22Rv1 (cell line): ENCODE measurements at regions not wholly inside any gene's neighbourhood (a gene's known extent, or its start where the extent isn't known, plus 50 kb on each side); places are given as distances from the start of the nearest gene placed in this dataset.

Experiments used
- H3K27ac ChIP-seq: fragments of 450-650 bp; 2 replicates; pipeline ENCODE4 v1.5.1; 2017
- ZFX ChIP-seq: fragments of 450-650 bp; IDR thresholded peaks from 2 replicates; pipeline ENCODE4 v1.6.1; 2017; ENCODE audit warnings: antibody characterized with exemption, borderline replicate concordance
- TF ChIP-seq, protein P1 (sequence below): fragments of 450-650 bp; IDR thresholded peaks from 2 replicates; pipeline ENCODE4 v1.5.1; 2017; ENCODE audit warnings: mild to moderate bottlenecking

DNA sequence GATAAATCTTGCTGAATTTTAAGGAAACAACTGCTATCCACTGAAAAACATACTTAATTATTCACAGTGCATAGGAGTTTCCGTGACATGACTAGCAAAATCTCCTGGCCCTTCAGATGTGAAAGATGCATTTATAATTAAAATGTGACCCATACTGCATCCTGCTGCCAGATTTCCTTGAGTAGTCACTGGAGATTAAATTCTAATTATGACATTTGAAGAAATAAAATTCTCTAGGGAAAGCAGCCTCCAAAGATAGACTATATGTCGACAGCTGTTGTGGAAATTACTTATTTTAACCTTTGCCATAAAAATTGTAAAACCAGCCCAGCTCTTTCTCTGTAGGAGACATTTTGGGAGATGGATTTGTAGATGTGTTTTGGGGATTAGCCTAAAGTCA, 193.6 kb upstream of the SMC2 start:
- TF ChIP-seq, protein P1, sequence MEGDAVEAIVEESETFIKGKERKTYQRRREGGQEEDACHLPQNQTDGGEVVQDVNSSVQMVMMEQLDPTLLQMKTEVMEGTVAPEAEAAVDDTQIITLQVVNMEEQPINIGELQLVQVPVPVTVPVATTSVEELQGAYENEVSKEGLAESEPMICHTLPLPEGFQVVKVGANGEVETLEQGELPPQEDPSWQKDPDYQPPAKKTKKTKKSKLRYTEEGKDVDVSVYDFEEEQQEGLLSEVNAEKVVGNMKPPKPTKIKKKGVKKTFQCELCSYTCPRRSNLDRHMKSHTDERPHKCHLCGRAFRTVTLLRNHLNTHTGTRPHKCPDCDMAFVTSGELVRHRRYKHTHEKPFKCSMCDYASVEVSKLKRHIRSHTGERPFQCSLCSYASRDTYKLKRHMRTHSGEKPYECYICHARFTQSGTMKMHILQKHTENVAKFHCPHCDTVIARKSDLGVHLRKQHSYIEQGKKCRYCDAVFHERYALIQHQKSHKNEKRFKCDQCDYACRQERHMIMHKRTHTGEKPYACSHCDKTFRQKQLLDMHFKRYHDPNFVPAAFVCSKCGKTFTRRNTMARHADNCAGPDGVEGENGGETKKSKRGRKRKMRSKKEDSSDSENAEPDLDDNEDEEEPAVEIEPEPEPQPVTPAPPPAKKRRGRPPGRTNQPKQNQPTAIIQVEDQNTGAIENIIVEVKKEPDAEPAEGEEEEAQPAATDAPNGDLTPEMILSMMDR: no peak
- no peak for TF ChIP-seq ZFX
- no peak overlapping the region for H3K27ac ChIP-seq

DNA sequence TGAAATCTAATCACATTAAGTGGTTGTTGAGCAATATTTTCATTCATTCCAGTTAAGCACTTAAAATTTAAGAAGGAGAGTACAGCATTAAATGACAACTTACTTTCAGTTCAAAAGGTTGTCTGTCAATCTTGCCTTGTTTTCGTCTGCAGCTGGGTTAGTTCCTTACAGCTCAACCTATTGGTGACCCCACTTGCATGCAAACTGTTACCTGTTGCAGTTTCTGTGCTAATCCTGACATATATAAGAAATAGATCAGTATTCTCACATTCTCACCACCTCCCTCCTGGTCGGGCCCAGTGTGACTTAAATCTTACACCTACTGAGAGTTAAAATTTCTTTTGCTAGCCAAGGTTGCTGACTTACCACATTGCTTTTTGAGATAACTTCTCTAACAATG, 191.8 kb upstream of the SMC2 start:
- no peak overlapping the region for H3K27ac ChIP-seq
- TF ChIP-seq ZFX: no peak
- TF ChIP-seq, protein P1: no peak

DNA sequence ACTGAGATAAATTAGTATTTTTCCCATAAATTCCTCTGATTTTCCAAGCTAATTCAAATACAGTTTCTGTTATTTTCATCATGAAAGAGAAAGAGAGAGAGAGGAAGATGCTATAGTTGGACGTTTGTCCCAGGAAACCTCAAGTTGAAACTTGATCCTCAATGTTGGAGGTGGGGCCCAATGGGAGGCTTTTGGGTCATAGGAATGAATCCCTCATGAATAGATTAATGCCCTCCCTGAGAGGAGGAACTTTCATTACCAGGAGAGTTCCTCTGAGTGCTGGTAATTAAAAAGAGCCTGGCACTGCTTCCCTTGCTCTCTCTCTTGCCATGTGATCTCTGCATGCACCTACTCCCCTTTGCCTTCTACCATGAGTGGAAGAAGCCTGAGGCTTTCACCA, 189.9 kb upstream of the SMC2 start:
- TF ChIP-seq ZFX: no peak
- TF ChIP-seq, protein P1: no peak
- no peak overlapping the region for H3K27ac ChIP-seq

DNA sequence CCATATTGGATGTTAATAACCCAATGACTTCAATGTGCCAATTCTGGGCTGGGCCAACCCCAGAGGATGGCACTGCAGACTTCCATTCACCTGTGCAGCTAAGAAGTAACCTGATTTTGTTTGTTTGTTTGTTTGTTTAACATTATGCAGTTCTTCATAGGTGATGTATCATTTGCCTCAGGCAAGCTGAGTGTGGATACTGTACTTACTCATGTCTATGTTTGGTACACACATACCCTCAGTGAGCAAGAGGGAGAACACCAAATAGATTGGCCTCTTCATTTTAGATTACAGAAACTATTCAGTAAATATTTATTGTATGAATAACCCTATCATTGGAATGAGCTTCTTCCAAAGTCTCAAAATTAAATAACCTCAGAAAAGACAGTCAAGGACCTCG, 180.2 kb upstream of the SMC2 start:
- H3K27ac ChIP-seq: no peak overlapping the region
- TF ChIP-seq, protein P1: no peak
- TF ChIP-seq ZFX: no peak

DNA sequence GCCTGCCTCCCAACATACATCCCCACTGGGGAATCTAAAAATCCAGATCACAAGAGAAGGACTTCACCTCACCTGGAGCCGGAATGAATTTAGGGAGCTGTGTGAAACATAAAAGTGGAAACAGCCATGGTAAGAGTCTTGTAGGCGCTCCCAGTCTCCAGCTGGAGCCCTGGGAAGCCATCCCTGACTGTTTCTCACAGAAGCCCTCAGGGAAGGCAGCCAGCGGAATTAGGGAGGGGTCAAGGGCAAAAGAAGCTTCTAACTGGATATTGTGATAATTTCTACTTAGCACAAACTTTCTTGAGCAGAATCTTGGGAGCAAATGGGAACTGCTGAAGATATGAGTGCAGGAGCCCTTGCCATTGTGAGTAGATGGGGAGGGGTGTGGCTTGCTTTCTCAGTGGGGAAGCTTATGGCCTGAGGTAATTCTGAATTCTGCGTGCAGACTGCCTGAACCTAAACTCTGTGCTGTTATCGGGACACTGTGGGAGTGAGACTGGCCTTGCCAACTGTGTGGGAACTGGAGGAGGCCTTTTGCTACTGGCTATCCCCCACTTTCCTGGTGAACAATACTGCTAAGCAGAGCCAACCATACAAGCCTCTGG, 174.4 kb upstream of the SMC2 start:
- TF ChIP-seq, protein P1: no peak
- no peak for TF ChIP-seq ZFX
- no peak overlapping the region for H3K27ac ChIP-seq

DNA sequence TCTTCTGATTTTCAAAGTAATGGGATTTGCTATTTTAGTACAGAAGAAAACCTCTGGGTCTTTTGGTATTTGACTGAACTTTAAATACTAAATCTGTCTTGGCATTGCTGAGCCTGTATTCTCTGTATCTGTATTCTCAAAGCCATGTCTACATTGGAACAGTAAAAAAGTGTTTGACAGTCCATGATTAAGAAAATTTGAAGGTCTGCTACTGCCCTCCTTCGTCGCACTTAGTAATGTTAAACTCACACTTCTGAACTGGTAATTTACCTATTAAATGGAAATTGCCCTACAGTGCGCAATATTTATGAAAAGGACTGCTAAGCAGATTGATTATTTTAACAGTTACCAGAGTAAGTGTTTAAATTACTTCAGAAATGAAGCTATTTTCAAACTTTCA, 165.7 kb upstream of the SMC2 start:
- no peak for TF ChIP-seq ZFX
- TF ChIP-seq, protein P1: no peak
- no peak overlapping the region for H3K27ac ChIP-seq

DNA sequence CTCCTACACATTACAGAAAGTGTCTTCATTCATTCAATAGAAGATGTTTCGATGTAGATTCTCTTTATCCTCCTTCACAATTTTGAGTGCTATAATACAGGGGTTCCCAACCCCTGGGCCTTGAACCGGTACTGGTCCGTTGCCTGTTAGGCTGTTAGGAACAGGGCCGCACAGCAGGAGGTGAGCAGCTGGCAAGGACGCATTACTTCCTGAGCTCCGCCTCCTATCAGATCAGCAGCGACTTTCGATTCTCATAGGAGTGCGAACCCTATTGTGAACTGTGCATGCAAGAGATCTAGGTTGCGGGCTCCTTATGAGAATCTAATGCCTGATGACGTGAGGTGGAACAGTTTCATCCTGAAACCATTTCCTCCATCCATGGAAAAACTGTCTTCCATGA, 153.0 kb upstream of the SMC2 start:
- TF ChIP-seq, protein P1: no peak
- no peak for TF ChIP-seq ZFX

More for the DNA sequence above, 153.0 kb upstream of the SMC2 start:
- H3K27ac ChIP-seq: no peak overlapping the region
